ENCODE measurements at regions not wholly inside any gene's neighbourhood (a gene's known extent, or its start where the extent isn't known, plus 50 kb on each side); places are given as distances from the start of the nearest gene placed in this dataset.

DNA sequence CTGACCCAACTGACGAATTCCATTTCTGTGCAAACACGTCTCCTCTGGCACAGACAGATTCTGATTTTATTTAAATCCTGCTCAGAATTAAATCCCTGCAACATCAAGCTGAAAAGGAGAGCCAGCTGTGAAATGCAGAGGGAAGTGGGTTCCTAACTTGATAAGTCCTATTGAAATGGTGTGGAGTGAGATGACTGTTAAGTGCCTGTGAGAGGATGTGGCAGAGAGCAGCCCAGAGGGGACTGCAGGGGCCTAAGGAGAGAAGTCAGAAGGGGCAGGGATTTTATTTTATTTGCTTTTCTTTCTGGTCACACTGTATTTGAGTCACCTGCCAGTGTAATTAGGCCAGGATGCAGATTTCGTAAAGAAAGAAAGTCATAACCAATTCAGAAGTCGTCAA lies 277.4 kb downstream of the NKX6-1 start:
- TF ChIP-seq CTCF (IDR thresholded peaks at IDR 0.05) (no peak), POLR2A (IDR thresholded peaks at IDR 0.05) (no peak)

Measured in vagina (tissue), 2 donors.